ENCODE measurements at regions not wholly inside any gene's neighbourhood (a gene's known extent, or its start where the extent isn't known, plus 50 kb on each side); places are given as distances from the start of the nearest gene placed in this dataset.

- no peak overlapping the region for H3K4me3 ChIP-seq (ENCODE audit: low read length)
- no peaks in the 10 kb centered on the region for H3K27me3 ChIP-seq (ENCODE audit: control insufficient read depth, insufficient read depth, low read length)
- no peaks in the 10 kb centered on the region for H3K36me3 ChIP-seq (ENCODE audit: control insufficient read depth, insufficient read depth, low read length)
- H3K9me3 ChIP-seq (ENCODE audit: control insufficient read depth, low read length): no peaks in the 10 kb centered on the region
- H3K4me1 ChIP-seq (ENCODE audit: control insufficient read depth, insufficient read depth, low read length): no peaks in the 10 kb centered on the region
- no peak overlapping the region for H3K9ac ChIP-seq (ENCODE audit: low read length)
Observed at GRCh38 chr3:71912839-71913495, 128.0 kb upstream of the PROK2 start.

GRCh38 chr3:71910108-71910507 is 125.2 kb upstream of the PROK2 start:
- no peaks in the 10 kb centered on the region for H3K36me3 ChIP-seq (ENCODE audit: control insufficient read depth, insufficient read depth, low read length)
- no peaks in the 10 kb centered on the region for H3K4me1 ChIP-seq (ENCODE audit: control insufficient read depth, insufficient read depth, low read length)
- H3K4me3 ChIP-seq (ENCODE audit: low read length): no peak overlapping the region
- no peak overlapping the region for H3K9ac ChIP-seq (ENCODE audit: low read length)
- no peaks in the 10 kb centered on the region for H3K27me3 ChIP-seq (ENCODE audit: control insufficient read depth, insufficient read depth, low read length)
- H3K9me3 ChIP-seq (ENCODE audit: control insufficient read depth, low read length): no peaks in the 10 kb centered on the region

- Histone ChIP-seq H3K4me1 (ENCODE audit: control insufficient read depth, insufficient read depth, low read length) (no peaks in the 10 kb centered on the region), H3K36me3 (ENCODE audit: control insufficient read depth, insufficient read depth, low read length) (no peaks in the 10 kb centered on the region), H3K9ac (ENCODE audit: low read length) (no peak overlapping the region), H3K27me3 (ENCODE audit: control insufficient read depth, insufficient read depth, low read length) (no peaks in the 10 kb centered on the region), H3K9me3 (ENCODE audit: control insufficient read depth, low read length) (no peaks in the 10 kb centered on the region), H3K4me3 (ENCODE audit: low read length) (no peak overlapping the region)
Observed at GRCh38 chr3:71907996-71908395, 123.0 kb upstream of the PROK2 start.

- Histone ChIP-seq H3K4me3 (ENCODE audit: low read length) (no peak overlapping the region), H3K9me3 (ENCODE audit: control insufficient read depth, low read length) (no peaks in the 10 kb centered on the region), H3K36me3 (ENCODE audit: control insufficient read depth, insufficient read depth, low read length) (no peaks in the 10 kb centered on the region), H3K27me3 (ENCODE audit: control insufficient read depth, insufficient read depth, low read length) (no peaks in the 10 kb centered on the region), H3K9ac (ENCODE audit: low read length) (no peak overlapping the region), H3K4me1 (ENCODE audit: control insufficient read depth, insufficient read depth, low read length) (no peaks in the 10 kb centered on the region)
Observed at GRCh38 chr3:71906976-71907375, 122.0 kb upstream of the PROK2 start.

GRCh38 chr3:71905426-71905825 is 120.5 kb upstream of the PROK2 start:
- Histone ChIP-seq H3K4me3 (ENCODE audit: low read length) (no peak overlapping the region), H3K27me3 (ENCODE audit: control insufficient read depth, insufficient read depth, low read length) (no peaks in the 10 kb centered on the region), H3K9me3 (ENCODE audit: control insufficient read depth, low read length) (no peaks in the 10 kb centered on the region)

GRCh38 chr3:71903936-71904335 is 119.0 kb upstream of the PROK2 start:
- H3K27me3 ChIP-seq (ENCODE audit: control insufficient read depth, insufficient read depth, low read length): no peaks in the 10 kb centered on the region
- no peaks in the 10 kb centered on the region for H3K36me3 ChIP-seq (ENCODE audit: control insufficient read depth, insufficient read depth, low read length)
- H3K9me3 ChIP-seq (ENCODE audit: control insufficient read depth, low read length): no peaks in the 10 kb centered on the region
- H3K4me3 ChIP-seq (ENCODE audit: low read length): no peak overlapping the region
- H3K4me1 ChIP-seq (ENCODE audit: control insufficient read depth, insufficient read depth, low read length): no peaks in the 10 kb centered on the region
- H3K9ac ChIP-seq (ENCODE audit: low read length): no peak overlapping the region

More at GRCh38 chr3:71905426-71905825, 120.5 kb upstream of the PROK2 start:
- no peaks in the 10 kb centered on the region for H3K4me1 ChIP-seq (ENCODE audit: control insufficient read depth, insufficient read depth, low read length)
- H3K9ac ChIP-seq (ENCODE audit: low read length): no peak overlapping the region
- H3K36me3 ChIP-seq (ENCODE audit: control insufficient read depth, insufficient read depth, low read length): no peaks in the 10 kb centered on the region

GRCh38 chr3:71903112-71903495 is 118.2 kb upstream of the PROK2 start:
- Histone ChIP-seq H3K9me3 (ENCODE audit: control insufficient read depth, low read length) (no peaks in the 10 kb centered on the region), H3K4me3 (ENCODE audit: low read length) (no peak overlapping the region), H3K27me3 (ENCODE audit: control insufficient read depth, insufficient read depth, low read length) (no peaks in the 10 kb centered on the region), H3K4me1 (ENCODE audit: control insufficient read depth, insufficient read depth, low read length) (no peaks in the 10 kb centered on the region), H3K36me3 (ENCODE audit: control insufficient read depth, insufficient read depth, low read length) (no peaks in the 10 kb centered on the region), H3K9ac (ENCODE audit: low read length) (no peak overlapping the region)

GRCh38 chr3:71902258-71903111 is 117.5 kb upstream of the PROK2 start:
- Histone ChIP-seq H3K9ac (ENCODE audit: low read length) (no peak overlapping the region), H3K9me3 (ENCODE audit: control insufficient read depth, low read length) (no peaks in the 10 kb centered on the region), H3K36me3 (ENCODE audit: control insufficient read depth, insufficient read depth, low read length) (no peaks in the 10 kb centered on the region), H3K27me3 (ENCODE audit: control insufficient read depth, insufficient read depth, low read length) (no peaks in the 10 kb centered on the region), H3K4me1 (ENCODE audit: control insufficient read depth, insufficient read depth, low read length) (no peaks in the 10 kb centered on the region), H3K4me3 (ENCODE audit: low read length) (no peak overlapping the region)

- Histone ChIP-seq H3K4me3 (ENCODE audit: low read length) (no peak overlapping the region), H3K36me3 (ENCODE audit: control insufficient read depth, insufficient read depth, low read length) (no peaks in the 10 kb centered on the region), H3K27me3 (ENCODE audit: control insufficient read depth, insufficient read depth, low read length) (no peaks in the 10 kb centered on the region), H3K9me3 (ENCODE audit: control insufficient read depth, low read length) (no peaks in the 10 kb centered on the region), H3K4me1 (ENCODE audit: control insufficient read depth, insufficient read depth, low read length) (no peaks in the 10 kb centered on the region), H3K9ac (ENCODE audit: low read length) (no peak overlapping the region)
Observed at GRCh38 chr3:71901645-71902044, 116.7 kb upstream of the PROK2 start.

GRCh38 chr3:71900057-71900456 is 115.1 kb upstream of the PROK2 start:
- Histone ChIP-seq H3K4me3 (ENCODE audit: low read length) (no peak overlapping the region), H3K4me1 (ENCODE audit: control insufficient read depth, insufficient read depth, low read length) (no peaks in the 10 kb centered on the region), H3K9ac (ENCODE audit: low read length) (no peak overlapping the region), H3K27me3 (ENCODE audit: control insufficient read depth, insufficient read depth, low read length) (no peaks in the 10 kb centered on the region), H3K9me3 (ENCODE audit: control insufficient read depth, low read length) (no peaks in the 10 kb centered on the region), H3K36me3 (ENCODE audit: control insufficient read depth, insufficient read depth, low read length) (no peaks in the 10 kb centered on the region)

- Histone ChIP-seq H3K36me3 (ENCODE audit: control insufficient read depth, insufficient read depth, low read length) (no peaks in the 10 kb centered on the region), H3K27me3 (ENCODE audit: control insufficient read depth, insufficient read depth, low read length) (no peaks in the 10 kb centered on the region), H3K4me3 (ENCODE audit: low read length) (no peak overlapping the region), H3K9me3 (ENCODE audit: control insufficient read depth, low read length) (no peaks in the 10 kb centered on the region), H3K9ac (ENCODE audit: low read length) (no peak overlapping the region), H3K4me1 (ENCODE audit: control insufficient read depth, insufficient read depth, low read length) (no peaks in the 10 kb centered on the region)
Observed at GRCh38 chr3:71896751-71897150, 111.8 kb upstream of the PROK2 start.

- H3K36me3 ChIP-seq (ENCODE audit: control insufficient read depth, insufficient read depth, low read length): no peaks in the 10 kb centered on the region
- no peaks in the 10 kb centered on the region for H3K27me3 ChIP-seq (ENCODE audit: control insufficient read depth, insufficient read depth, low read length)
- no peak overlapping the region for H3K4me3 ChIP-seq (ENCODE audit: low read length)
- no peaks in the 10 kb centered on the region for H3K4me1 ChIP-seq (ENCODE audit: control insufficient read depth, insufficient read depth, low read length)
- H3K9ac ChIP-seq (ENCODE audit: low read length): no peak overlapping the region
- no peaks in the 10 kb centered on the region for H3K9me3 ChIP-seq (ENCODE audit: control insufficient read depth, low read length)
Observed at GRCh38 chr3:71893702-71894479, 108.9 kb upstream of the PROK2 start.

All from mucosa of stomach (tissue), 1 donor.